Neural progenitor cell (in vitro differentiated cells): ENCODE measurements at regions not wholly inside any gene's neighbourhood (a gene's known extent, or its start where the extent isn't known, plus 50 kb on each side); places are given as distances from the start of the nearest gene placed in this dataset.

Source experiments
- DNase-seq: peaks from one replicate; pipeline ENCODE4 v3.0.0-alpha.2; 2016; ENCODE audit warnings: low spot score
- H2AFZ ChIP-seq: fragments of 200-600 bp; sonication (generic); replicated peaks from 2 replicates; pipeline ENCODE4 v1.6.1; 2016; ENCODE audit warnings: antibody characterized with exemption
- H3F3A ChIP-seq: fragments of 200-600 bp; sonication (generic); 2 replicates; pipeline ENCODE4 v1.6.1; 2016; ENCODE audit warnings: antibody characterized with exemption, low read depth
- H3K27ac ChIP-seq: fragments of 200-600 bp; sonication (generic); 2 replicates; pipeline ENCODE4 v1.5.1; 2016; ENCODE audit warnings: mild to moderate bottlenecking
- H3K27me3 ChIP-seq: fragments of 200-600 bp; sonication (generic); 2 replicates; pipeline ENCODE4 v1.6.1; 2016; ENCODE audit warnings: mild to moderate bottlenecking, moderate library complexity
- H3K36me3 ChIP-seq: fragments of 200-600 bp; sonication (generic); 2 replicates; pipeline ENCODE4 v1.5.1; 2016
- H3K4me1 ChIP-seq: fragments of 200-600 bp; sonication (generic); 2 replicates; pipeline ENCODE4 v1.6.1; 2016; ENCODE audit warnings: mixed run types
- H3K4me2 ChIP-seq: fragments of 200-600 bp; sonication (generic); 2 replicates; pipeline ENCODE4 v1.6.1; 2016
- H3K4me3 ChIP-seq: fragments of 200-600 bp; sonication (generic); 2 replicates; pipeline ENCODE4 v1.5.1; 2016
- H3K79me2 ChIP-seq: fragments of 200-600 bp; sonication (generic); 2 replicates; pipeline ENCODE4 v1.6.1; 2016; ENCODE audit warnings: low read depth
- H3K9ac ChIP-seq: fragments of 200-600 bp; sonication (generic); 2 replicates; pipeline ENCODE4 v1.6.1; 2016
- H3K9me3 ChIP-seq: fragments of 200-600 bp; sonication (generic); 2 replicates; pipeline ENCODE4 v1.5.1; 2016; ENCODE audit warnings: low read depth
- H4K20me1 ChIP-seq: fragments of 200-600 bp; sonication (generic); 2 replicates; pipeline ENCODE4 v1.6.1; 2016; ENCODE audit warnings: low read depth
- H3K27ac Mint-ChIP-seq: 3 replicates; pipeline ENCODE4 v1.8.0; 2021; ENCODE audit warnings: mixed read lengths
- H3K27me3 Mint-ChIP-seq: 2 replicates; pipeline ENCODE4 v1.8.0; 2022; ENCODE audit warnings: low read depth, mild to moderate bottlenecking, inconsistent platforms, moderate library complexity, mixed read lengths; ENCODE audit not compliant: insufficient read depth
- H3K36me3 Mint-ChIP-seq: 3 replicates; pipeline ENCODE4 v1.8.0; 2021; ENCODE audit warnings: mixed read lengths
- H3K4me1 Mint-ChIP-seq: 3 replicates; pipeline ENCODE4 v1.8.0; 2021; ENCODE audit warnings: mixed read lengths
- H3K4me3 Mint-ChIP-seq: 3 replicates; pipeline ENCODE4 v1.8.0; 2021; ENCODE audit warnings: mild to moderate bottlenecking, moderate library complexity, mixed read lengths
- H3K9me3 Mint-ChIP-seq: 3 replicates; pipeline ENCODE4 v1.8.0; 2020; ENCODE audit warnings: mixed read lengths
- CTCF ChIP-seq: fragments of 200-600 bp; sonication (generic); IDR thresholded peaks from 2 replicates; pipeline ENCODE4 v1.5.1; 2017; ENCODE audit warnings: antibody characterized with exemption, mild to moderate bottlenecking
- EZH2 ChIP-seq: fragments of 200-600 bp; sonication (generic); IDR thresholded peaks from 2 replicates; pipeline ENCODE4 v1.6.1; 2017; ENCODE audit warnings: antibody characterized with exemption, mild to moderate bottlenecking, moderate library complexity
- EZH2phosphoT487 ChIP-seq: fragments of 200-600 bp; sonication (generic); IDR thresholded peaks from 2 replicates; pipeline ENCODE4 v1.6.1; 2017; ENCODE audit warnings: antibody characterized with exemption

GRCh38 chr18:10321576-10321975 lies 132.9 kb upstream of the APCDD1 start:
- Histone ChIP-seq H3K9me3 (no peaks in the 10 kb centered on the region), H3K4me3 (no peak overlapping the region), H3F3A (no peaks in the 10 kb centered on the region), H3K27ac (no peak overlapping the region), H3K36me3 (no peaks in the 10 kb centered on the region), H3K9ac (no peak overlapping the region), H3K4me1 (peaks cover 9% of the 10 kb centered on the region), H3K79me2 (no peaks in the 10 kb centered on the region), H4K20me1 (no peaks in the 10 kb centered on the region), H2AFZ (no peak overlapping the region), H3K27me3 (no peaks in the 10 kb centered on the region), H3K4me2 (no peak overlapping the region)
- Mint-ChIP-seq H3K4me1 (peaks cover 32% of the 10 kb centered on the region), H3K27me3 (peaks cover 10% of the 10 kb centered on the region), H3K9me3 (peaks cover 13% of the 10 kb centered on the region), H3K27ac (no peak overlapping the region), H3K4me3 (no peak overlapping the region), H3K36me3 (peaks cover 5% of the 10 kb centered on the region)
- no peak for DNase-seq
- TF ChIP-seq CTCF (no peak), EZH2phosphoT487 (no peak), EZH2 (no peak)

- no peak overlapping the region for H2AFZ ChIP-seq
- H4K20me1 ChIP-seq = no peaks in the 10 kb centered on the region
- no peak overlapping the region for H3K27ac ChIP-seq
- no peaks in the 10 kb centered on the region for H3K27me3 ChIP-seq
- DNase-seq = no peak
- no peak overlapping the region for H3K4me2 ChIP-seq
- Mint-ChIP-seq H3K36me3 (peaks cover 5% of the 10 kb centered on the region), H3K9me3 (peaks cover 14% of the 10 kb centered on the region), H3K27ac (no peak overlapping the region), H3K4me3 (no peak overlapping the region), H3K27me3 (peaks cover 9% of the 10 kb centered on the region), H3K4me1 (peaks cover 32% of the 10 kb centered on the region)
- no peak overlapping the region for H3K9ac ChIP-seq
- H3F3A ChIP-seq = no peaks in the 10 kb centered on the region
- H3K9me3 ChIP-seq = no peaks in the 10 kb centered on the region
- no peak for TF ChIP-seq CTCF
- no peak for TF ChIP-seq EZH2phosphoT487
- no peak for TF ChIP-seq EZH2
- no peaks in the 10 kb centered on the region for H3K79me2 ChIP-seq
- H3K4me3 ChIP-seq = no peak overlapping the region
- H3K36me3 ChIP-seq = no peaks in the 10 kb centered on the region
- peaks cover 9% of the 10 kb centered on the region for H3K4me1 ChIP-seq
These were observed 132.4 kb upstream of the APCDD1 start for GRCh38 chr18:10322004-10322403.

GRCh38 chr18:10322435-10322834 lies 132.0 kb upstream of the APCDD1 start:
- Mint-ChIP-seq H3K27ac (no peak overlapping the region), H3K36me3 (peaks cover 5% of the 10 kb centered on the region), H3K4me1 (peaks cover 32% of the 10 kb centered on the region), H3K9me3 (peaks cover 15% of the 10 kb centered on the region), H3K4me3 (no peak overlapping the region), H3K27me3 (peaks cover 11% of the 10 kb centered on the region)
- Histone ChIP-seq H3K4me3 (no peak overlapping the region), H3K4me1 (peaks cover 9% of the 10 kb centered on the region), H2AFZ (no peak overlapping the region), H4K20me1 (no peaks in the 10 kb centered on the region), H3K4me2 (no peak overlapping the region), H3K27ac (no peak overlapping the region), H3K9ac (no peak overlapping the region), H3F3A (no peaks in the 10 kb centered on the region), H3K9me3 (no peaks in the 10 kb centered on the region), H3K36me3 (no peaks in the 10 kb centered on the region), H3K79me2 (no peaks in the 10 kb centered on the region), H3K27me3 (no peaks in the 10 kb centered on the region)
- DNase-seq = no peak
- no peak for TF ChIP-seq EZH2phosphoT487
- no peak for TF ChIP-seq CTCF
- no peak for TF ChIP-seq EZH2
